ENCODE measurements at regions not wholly inside any gene's neighbourhood (a gene's known extent, or its start where the extent isn't known, plus 50 kb on each side); places are given as distances from the start of the nearest gene placed in this dataset.

DNA sequence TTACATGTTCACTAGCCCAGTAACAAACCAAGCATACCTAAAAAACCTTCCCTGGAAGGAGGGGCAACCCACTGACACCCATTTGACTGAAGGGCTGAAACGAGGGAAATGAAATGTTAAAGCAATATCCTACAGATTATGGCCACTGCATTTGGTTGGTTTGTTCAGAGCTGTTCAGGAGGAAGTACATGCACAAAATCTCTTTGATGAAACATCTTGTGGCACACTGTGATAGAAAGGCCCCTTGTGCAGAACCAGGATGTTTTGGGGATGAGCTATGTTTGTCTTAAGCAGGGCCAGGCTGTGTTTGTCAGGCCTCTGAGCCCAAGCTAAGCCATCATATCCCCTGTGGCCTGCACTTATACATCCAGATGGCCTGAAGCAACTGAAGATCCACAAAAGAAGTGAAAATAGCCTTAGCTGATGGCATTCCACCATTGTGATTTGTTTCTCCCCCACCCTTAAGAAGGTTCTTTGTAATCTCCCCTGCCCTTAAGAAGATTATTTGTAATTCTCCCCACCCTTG lies 467.3 kb upstream of the PIK3R1 start:
- CTCF ChIA-PET: no interaction called here
- Histone ChIP-seq H3K4me1 (ENCODE audit: control insufficient read depth, extremely low read depth, insufficient read depth, low read length) (no peaks in the 10 kb centered on the region), H3K4me2 (ENCODE audit: insufficient read depth, low read length) (no peak overlapping the region), H3K79me2 (ENCODE audit: control insufficient read depth, insufficient read depth, low read length) (no peaks in the 10 kb centered on the region), H3K4me3 (replicated peaks in 1 of 3; ENCODE audit: insufficient read depth in 1 of 3, low read depth in 1 of 3, low read length in 3 of 3) (no peak overlapping the region), H3K9ac (replicated peaks; ENCODE audit: extremely low read depth, insufficient read depth, low read length) (no peak overlapping the region), H3K27ac (ENCODE audit: insufficient read depth, low read depth, low read length) (no peak overlapping the region), H2AFZ (ENCODE audit: low read depth, low read length) (no peak overlapping the region), H3K9me1 (replicated peaks; ENCODE audit: control insufficient read depth, extremely low read depth, insufficient read depth, low read length) (no peaks in the 10 kb centered on the region), H4K20me1 (replicated peaks; ENCODE audit: control insufficient read depth, extremely low read depth, insufficient read depth, low read length) (no peaks in the 10 kb centered on the region), H3K27me3 (ENCODE audit: control insufficient read depth in 2 of 2, insufficient read depth in 2 of 2, low read length in 2 of 2) (no peaks in the 10 kb centered on the region), H3K9me3 (replicated peaks; ENCODE audit: control insufficient read depth, insufficient read depth, low read length) (no peaks in the 10 kb centered on the region), H3K36me3 (ENCODE audit: control insufficient read depth in 2 of 2, extremely low read depth in 1 of 2, insufficient read depth in 2 of 2, low read length in 2 of 2) (no peaks in the 10 kb centered on the region)
- FAIRE-seq: no peak
- TF ChIP-seq, protein P1, sequence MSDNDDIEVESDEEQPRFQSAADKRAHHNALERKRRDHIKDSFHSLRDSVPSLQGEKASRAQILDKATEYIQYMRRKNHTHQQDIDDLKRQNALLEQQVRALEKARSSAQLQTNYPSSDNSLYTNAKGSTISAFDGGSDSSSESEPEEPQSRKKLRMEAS (IDR thresholded peaks at IDR 0.05; ENCODE audit: insufficient read depth, insufficient read length): no peak
- no peak for TF ChIP-seq MYC (IDR thresholded peaks at IDR 0.05; ENCODE audit: low read depth, low read length)
- TF ChIP-seq FOS (IDR thresholded peaks at IDR 0.05; ENCODE audit: borderline replicate concordance, insufficient read depth, low read length): no peak
- TF ChIP-seq JUN (IDR thresholded peaks at IDR 0.05; ENCODE audit: borderline replicate concordance, insufficient read depth, insufficient read length, low read depth): no peak
- no peak for TF ChIP-seq POLR2AphosphoS5 (IDR thresholded peaks at IDR 0.05; ENCODE audit: insufficient read depth, low read depth, low read length)
- no TSS peak for BruUV-seq (replicated peaks)
- intact Hi-C loops (cut with micrococcal nuclease) (no loop called here), dilution Hi-C loops (cut with MboI; ENCODE audit: extremely low pct_ligation_motif_present, low sequenced_read_pairs) (no loop called here)
- DNase-seq (ENCODE audit: low read depth, low spot score): no peak
- POLR2A ChIA-PET: no interaction called here

DNA sequence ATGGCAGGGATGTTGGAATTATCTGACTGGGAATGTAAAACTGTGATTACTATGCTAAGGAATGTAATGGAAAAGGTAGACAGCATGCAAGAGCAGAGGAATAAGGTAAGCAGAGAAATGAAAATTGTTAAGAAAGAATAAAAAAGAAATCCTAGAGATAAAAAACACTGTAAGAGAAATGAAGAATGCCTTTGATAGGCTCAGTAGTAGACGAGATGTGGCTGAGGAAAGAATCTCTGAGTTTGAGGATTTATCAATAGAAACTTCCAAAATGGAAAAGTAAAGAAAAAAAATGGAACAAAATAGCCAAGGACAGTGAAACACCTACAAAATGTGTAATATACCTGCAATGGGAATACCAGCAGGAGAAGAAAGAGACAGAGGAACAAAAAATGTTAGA lies 468.5 kb upstream of the PIK3R1 start:
- FAIRE-seq (no peak), DNase-seq (ENCODE audit: low read depth, low spot score) (no peak)
- dilution Hi-C loops (cut with MboI; ENCODE audit: extremely low pct_ligation_motif_present, low sequenced_read_pairs): no loop called here
- Histone ChIP-seq H3K9ac (replicated peaks; ENCODE audit: extremely low read depth, insufficient read depth, low read length) (no peak overlapping the region), H3K36me3 (ENCODE audit: control insufficient read depth in 2 of 2, extremely low read depth in 1 of 2, insufficient read depth in 2 of 2, low read length in 2 of 2) (no peaks in the 10 kb centered on the region), H3K27me3 (ENCODE audit: control insufficient read depth in 2 of 2, insufficient read depth in 2 of 2, low read length in 2 of 2) (no peaks in the 10 kb centered on the region), H4K20me1 (replicated peaks; ENCODE audit: control insufficient read depth, extremely low read depth, insufficient read depth, low read length) (no peaks in the 10 kb centered on the region), H3K9me3 (replicated peaks; ENCODE audit: control insufficient read depth, insufficient read depth, low read length) (no peaks in the 10 kb centered on the region), H3K4me2 (ENCODE audit: insufficient read depth, low read length) (no peak overlapping the region), H3K4me1 (ENCODE audit: control insufficient read depth, extremely low read depth, insufficient read depth, low read length) (no peaks in the 10 kb centered on the region), H3K27ac (ENCODE audit: insufficient read depth, low read depth, low read length) (no peak overlapping the region), H3K79me2 (ENCODE audit: control insufficient read depth, insufficient read depth, low read length) (no peaks in the 10 kb centered on the region), H3K4me3 (replicated peaks in 1 of 3; ENCODE audit: insufficient read depth in 1 of 3, low read depth in 1 of 3, low read length in 3 of 3) (no peak overlapping the region), H3K9me1 (replicated peaks; ENCODE audit: control insufficient read depth, extremely low read depth, insufficient read depth, low read length) (no peaks in the 10 kb centered on the region), H2AFZ (ENCODE audit: low read depth, low read length) (no peak overlapping the region)
- intact Hi-C loops (cut with micrococcal nuclease): no loop called here
- POLR2A ChIA-PET: no interaction called here
- no TSS peak for BruUV-seq (replicated peaks)
- CTCF ChIA-PET: no interaction called here
- TF ChIP-seq MYC (IDR thresholded peaks at IDR 0.05; ENCODE audit: low read depth, low read length) (no peak), POLR2A (IDR thresholded peaks at IDR 0.05; ENCODE audit: low read depth, low read length) (no peak), GATA2 (IDR thresholded peaks at IDR 0.05; ENCODE audit: insufficient read depth, insufficient read length, low read depth, low read length) (no peak), FOS (IDR thresholded peaks at IDR 0.05; ENCODE audit: borderline replicate concordance, insufficient read depth, low read length) (no peak), CTCF (IDR thresholded peaks at IDR 0.05; ENCODE audit: extremely low read depth in 1 of 2, insufficient read depth in 1 of 2, low read depth in 1 of 2, low read length in 2 of 2) (no peak), EZH2 (IDR thresholded peaks at IDR 0.05; ENCODE audit: borderline replicate concordance, low read depth, low read length, severe bottlenecking) (no peak), JUN (IDR thresholded peaks at IDR 0.05; ENCODE audit: borderline replicate concordance, insufficient read depth, insufficient read length, low read depth) (no peak), POLR2AphosphoS5 (IDR thresholded peaks at IDR 0.05; ENCODE audit: insufficient read depth, low read depth, low read length) (no peak)
- TF ChIP-seq, protein P1 (IDR thresholded peaks at IDR 0.05; ENCODE audit: insufficient read depth, insufficient read length): no peak

Data from endothelial cell of umbilical vein (primary cell).